Central memory CD4-positive, alpha-beta T cell (primary cell): ENCODE measurements at regions not wholly inside any gene's neighbourhood (a gene's known extent, or its start where the extent isn't known, plus 50 kb on each side); places are given as distances from the start of the nearest gene placed in this dataset.
"Not testable (repeated sequence)": the region's sequence is repeated elsewhere in the genome, so short reads cannot be mapped to it uniquely, and the experiment has no call there.

Experiments used
- DNase-seq: peaks from one replicate; pipeline ENCODE4 v3.0.0; 2022

GRCh38 chr11:69869311-69869939, 50.2 kb upstream of the FGF3 start:
- no peak for DNase-seq

GRCh38 chr11:69870766-69871165, 51.5 kb upstream of the FGF3 start:
- no peak for DNase-seq

- DNase-seq: no peak
Observed at GRCh38 chr11:69873166-69874077, 54.2 kb upstream of the FGF3 start.

GRCh38 chr11:69874178-69874983, 55.2 kb upstream of the FGF3 start:
- no peak for DNase-seq

GRCh38 chr11:69874984-69875624, 55.9 kb upstream of the FGF3 start:
- no peak for DNase-seq

- no peak for DNase-seq
Observed at GRCh38 chr11:69876013-69876412, 56.8 kb upstream of the FGF3 start.

- no peak for DNase-seq
Observed at GRCh38 chr11:69877235-69877634, 58.0 kb upstream of the FGF3 start.

- not testable (repeated sequence) for DNase-seq
Observed at GRCh38 chr11:69877704-69878103, 58.5 kb upstream of the FGF3 start.

- no peak for DNase-seq
Observed at GRCh38 chr11:69878144-69878883, 59.1 kb upstream of the FGF3 start.

GRCh38 chr11:69878927-69879728, 59.9 kb upstream of the FGF3 start:
- DNase-seq: no peak

- DNase-seq: no peak
Observed at GRCh38 chr11:69879729-69880005, 60.5 kb upstream of the FGF3 start.

GRCh38 chr11:69880041-69880825, 61.0 kb upstream of the FGF3 start:
- no peak for DNase-seq

- DNase-seq: no peak
Observed at GRCh38 chr11:69880826-69881445, 61.7 kb upstream of the FGF3 start.

- no peak for DNase-seq
Observed at GRCh38 chr11:69881467-69882269, 62.5 kb upstream of the FGF3 start.

GRCh38 chr11:69882270-69882608, 63.0 kb upstream of the FGF3 start:
- no peak for DNase-seq

- DNase-seq: no peak
Observed at GRCh38 chr11:69883292-69884255, 64.4 kb upstream of the FGF3 start.

- DNase-seq: no peak
Observed at GRCh38 chr11:69884286-69884685, 65.1 kb upstream of the FGF3 start.

- DNase-seq: no peak
Observed at GRCh38 chr11:69884751-69885150, 65.5 kb upstream of the FGF3 start.
